Vagina (tissue), 2 donors: ENCODE measurements at regions not wholly inside any gene's neighbourhood (a gene's known extent, or its start where the extent isn't known, plus 50 kb on each side); places are given as distances from the start of the nearest gene placed in this dataset.

Experiments
- CTCF ChIP-seq, 3 experiments: fragments of 450-650 bp in 2 of 3; fragments of 200-600 bp in 1 of 3; sonication (generic) in 1 of 3; IDR thresholded peaks; one replicate each; pipeline ENCODE4 v1.5.1; 2017 to 2019; ENCODE audit warnings: antibody characterized with exemption in 3 of 3, mild to moderate bottlenecking in 2 of 3, moderate library complexity in 2 of 3
- POLR2A ChIP-seq, 2 donors: fragments of 450-650 bp; IDR thresholded peaks; one replicate each; pipeline ENCODE4 v1.6.1; 2017; ENCODE audit warnings: antibody characterized with exemption in 2 of 2, mild to moderate bottlenecking in 2 of 2, moderate library complexity in 2 of 2

- TF ChIP-seq CTCF (IDR thresholded peaks at IDR 0.05) = no peak
- no peak for TF ChIP-seq POLR2A (IDR thresholded peaks at IDR 0.05)
Measured at GRCh38 chr12:61939977-61940376, 320.2 kb upstream of the USP15 start.
